A549 (cell line): ENCODE measurements at regions not wholly inside any gene's neighbourhood (a gene's known extent, or its start where the extent isn't known, plus 50 kb on each side); places are given as distances from the start of the nearest gene placed in this dataset.

ENCODE experiments used
- ATAC-seq, 2 experiments: fragments of 200-7000 bp in 1 of 2; fragments of >200 bp in 1 of 2; cut with Nextera tagmentation in 1 of 2; cut with Tn5 transposase in 1 of 2; 3 replicates each; pipeline versions ENCODE4 v1.8.0 to v1.9.1; 2018 to 2020; ENCODE audit warnings: mild to moderate bottlenecking in 1 of 2, moderate library complexity in 1 of 2
- CTCF ChIA-PET: fragments of 300-600 bp; sonication (Branson Sonifier 250); formaldehyde crosslinking; extraction: SDS; loops from one replicate; lab custom pipeline; 2021; ENCODE audit warnings: antibody characterized with exemption, inconsistent platforms; lab: Yijun Ruan, JAX
- POLR2A ChIA-PET: fragments of 350-600 bp; formaldehyde crosslinking; extraction: SDS; loops from one replicate; lab custom pipeline; 2021; ENCODE audit warnings: antibody characterized with exemption, inconsistent platforms; lab: Yijun Ruan, JAX
- DNase-seq, 2 experiments: peaks; one replicate each; pipeline versions ENCODE4 v3.0.0 to v3.0.0-alpha.2; 2011 to 2016; ENCODE audit warnings: low read depth in 1 of 2, low spot score in 1 of 2
- FAIRE-seq: peaks from 2 replicates; lab custom pipeline; 2011; peaks lifted over from hg19 to GRCh38; lab: Jason Lieb, UNC
- H3K27ac ChIP-seq, 2 experiments: fragments of >200 bp; sonication (Bioruptor Twin); formaldehyde crosslinking; 3 replicates each; pipeline ENCODE4 v1.5.1; 2016 to 2017
- H3K4me1 ChIP-seq: fragments of >200 bp; sonication (Bioruptor Twin); formaldehyde crosslinking; 3 replicates; pipeline ENCODE4 v1.6.1; 2016
- H3K4me2 ChIP-seq: fragments of >200 bp; sonication (Bioruptor Twin); formaldehyde crosslinking; 3 replicates; pipeline ENCODE4 v1.6.1; 2016
- H3K4me3 ChIP-seq: fragments of >200 bp; sonication (Bioruptor Twin); formaldehyde crosslinking; 3 replicates; pipeline ENCODE4 v1.5.1; 2016
- H3K9me3 ChIP-seq: fragments of >200 bp; sonication (Bioruptor Twin); formaldehyde crosslinking; 3 replicates; pipeline ENCODE4 v1.6.1; 2016
- ATOH8 ChIP-seq: fragments of 250-450 bp; sonication (Bioruptor Pico); IDR thresholded peaks from 2 replicates; pipeline ENCODE4 v1.5.0; 2020; ENCODE audit warnings: low read depth, mild to moderate bottlenecking, moderate library complexity
- CBX2 ChIP-seq: fragments of 200-600 bp; sonication (generic); IDR thresholded peaks from 2 replicates; pipeline ENCODE4 v1.6.1; 2016; ENCODE audit warnings: low read depth, mild to moderate bottlenecking, borderline replicate concordance
- CBX8 ChIP-seq: fragments of 200-600 bp; sonication (generic); IDR thresholded peaks from 2 replicates; pipeline ENCODE4 v1.6.1; 2016
- CEBPB ChIP-seq, 2 experiments: fragments of >200 bp in 1 of 2; sonication (Bioruptor Twin) in 1 of 2; formaldehyde crosslinking in 1 of 2; IDR thresholded peaks; 2 replicates each; pipeline ENCODE4 v1.6.1; 2012 to 2016
- CHD2 ChIP-seq: fragments of 150-350 bp; IDR thresholded peaks from 2 replicates; pipeline ENCODE4 v1.6.1; 2014; ENCODE audit warnings: low read length; ENCODE audit not compliant: partially characterized antibody
- CHD4 ChIP-seq: fragments of 200-600 bp; sonication (generic); IDR thresholded peaks from 2 replicates; pipeline ENCODE4 v1.6.1; 2016; ENCODE audit warnings: antibody characterized with exemption, mild to moderate bottlenecking, borderline replicate concordance
- ELK1 ChIP-seq: fragments of 150-350 bp; IDR thresholded peaks from 2 replicates; pipeline ENCODE4 v1.6.1; 2014; ENCODE audit warnings: low read depth, mild to moderate bottlenecking, low read length
- EP300 ChIP-seq, 2 experiments: fragments of >200 bp; sonication (Bioruptor Twin); formaldehyde crosslinking; IDR thresholded peaks; 2 replicates in 1 of 2; 3 replicates in 1 of 2; pipeline ENCODE4 v1.6.1; 2016 to 2017
- FOXS1 ChIP-seq: fragments of 250-450 bp; sonication (Bioruptor Pico); IDR thresholded peaks from 2 replicates; pipeline ENCODE4 v1.5.0; 2020; ENCODE audit warnings: mild to moderate bottlenecking, moderate library complexity
- HEYL ChIP-seq: fragments of 250-450 bp; sonication (Bioruptor Pico); IDR thresholded peaks from 2 replicates; pipeline ENCODE4 v1.8.0; 2021; ENCODE audit warnings: mild to moderate bottlenecking, moderate library complexity
- HOXB13 ChIP-seq: fragments of 250-450 bp; sonication (Bioruptor Pico); IDR thresholded peaks from 2 replicates; pipeline ENCODE4 v1.5.0; 2020; ENCODE audit warnings: low read depth, mild to moderate bottlenecking, moderate library complexity
- JUNB ChIP-seq: fragments of >200 bp; sonication (Bioruptor Twin); formaldehyde crosslinking; IDR thresholded peaks from 2 replicates; pipeline ENCODE4 v1.6.1; 2016
- KDM1A ChIP-seq: fragments of 200-600 bp; sonication (generic); IDR thresholded peaks from 2 replicates; pipeline ENCODE4 v1.6.1; 2016; ENCODE audit warnings: low read depth, mild to moderate bottlenecking
- POLR2A ChIP-seq: IDR thresholded peaks from 2 replicates; pipeline ENCODE4 v1.6.1; 2012; ENCODE audit warnings: mild to moderate bottlenecking, low read length
- POLR2AphosphoS2 ChIP-seq: conservative IDR thresholded peaks from 2 replicates; pipeline ENCODE4 v1.6.1; 2012; ENCODE audit warnings: low read length, improper control_type of control experiment, inconsistent platforms
- RAD21 ChIP-seq, 2 experiments: fragments of >200 bp in 1 of 2; sonication (Bioruptor Twin) in 1 of 2; formaldehyde crosslinking in 1 of 2; IDR thresholded peaks in 1 of 2; conservative IDR thresholded peaks in 1 of 2; 2 replicates in 1 of 2; 3 replicates in 1 of 2; pipeline ENCODE4 v1.6.1; 2012 to 2018; ENCODE audit warnings: inconsistent platforms in 1 of 2
- RARB ChIP-seq: fragments of 250-450 bp; sonication (Bioruptor Pico); IDR thresholded peaks from 2 replicates; pipeline ENCODE4 v1.8.0; 2021; ENCODE audit warnings: mild to moderate bottlenecking, moderate library complexity
- RNF2 ChIP-seq: fragments of 200-600 bp; sonication (generic); IDR thresholded peaks from 2 replicates; pipeline ENCODE4 v1.6.1; 2016; ENCODE audit warnings: low read depth, mild to moderate bottlenecking, antibody characterized with exemption, moderate library complexity, borderline replicate concordance
- SREBF2 ChIP-seq: fragments of 450-650 bp; IDR thresholded peaks from 2 replicates; pipeline ENCODE4 v1.6.1; 2014; ENCODE audit warnings: mild to moderate bottlenecking, moderate library complexity
- TP53 ChIP-seq: fragments of 250-450 bp; sonication (Bioruptor Pico); IDR thresholded peaks from 2 replicates; pipeline ENCODE4 v1.5.0; 2021; ENCODE audit warnings: mild to moderate bottlenecking, moderate library complexity
- ZC3H11A ChIP-seq: fragments of 450-650 bp; IDR thresholded peaks from 2 replicates; pipeline ENCODE4 v1.6.1; 2014; ENCODE audit warnings: antibody characterized with exemption, mild to moderate bottlenecking
- ZSCAN20 ChIP-seq: fragments of 250-450 bp; sonication (Bioruptor Pico); IDR thresholded peaks from 2 replicates; pipeline ENCODE4 v1.8.0; 2022; ENCODE audit warnings: mild to moderate bottlenecking, moderate library complexity
- WGBS: methylation state at CpG from one replicate; pipeline ENCODE4 v1.1.6; 2017; ENCODE audit errors: missing lambda C conversion rate; 5-methylcytosine and 5-hydroxymethylcytosine counted together
- TF ChIP-seq, protein P1 (sequence below): fragments of 200-600 bp; sonication (generic); IDR thresholded peaks from 2 replicates; pipeline ENCODE4 v1.6.1; 2016; ENCODE audit warnings: antibody characterized with exemption, mild to moderate bottlenecking, moderate library complexity

DNA sequence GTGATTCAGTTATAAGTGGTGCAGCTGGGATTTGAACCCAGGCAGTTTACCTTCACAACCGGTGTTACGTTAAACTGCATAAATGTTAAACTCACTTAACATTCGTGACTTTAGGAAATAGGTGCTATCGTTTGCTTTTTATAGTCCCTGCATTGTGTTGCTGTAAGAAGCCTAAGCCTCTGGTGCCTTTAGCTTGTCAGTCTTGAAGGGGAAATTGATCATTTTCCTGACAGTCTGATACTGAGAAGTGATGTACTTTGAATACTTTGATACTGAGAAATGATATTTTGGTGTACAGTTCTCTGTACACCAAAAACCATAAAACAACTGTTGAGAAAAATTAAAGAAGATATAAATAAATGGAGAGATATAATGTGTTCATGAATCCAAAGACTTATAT is 52.5 kb upstream of the NEDD9 start:
- Histone ChIP-seq H3K4me3 (no peak overlapping the region), H3K4me2 (no peak overlapping the region), H3K27ac (no peak overlapping the region), H3K4me1 (no peaks in the 10 kb centered on the region), H3K9me3 (peaks cover 7% of the 10 kb centered on the region; the same call in 1 of the 3 replicates)
- no peak for TF ChIP-seq CHD4
- TF ChIP-seq CEBPB (IDR thresholded peaks at IDR 0.05), result no peak
- TF ChIP-seq JUNB, result no peak
- no peak for TF ChIP-seq CHD2
- TF ChIP-seq FOXS1, result no peak
- TF ChIP-seq HOXB13 (CRISPR knock-in tag), result no peak
- TF ChIP-seq CBX8, result no peak
- TF ChIP-seq HEYL (CRISPR knock-in tag), result no peak
- no peak for TF ChIP-seq ZSCAN20 (CRISPR knock-in tag)
- TF ChIP-seq SREBF2, result no peak
- TF ChIP-seq EP300 (IDR thresholded peaks at IDR 0.05), result no peak
- no peak for TF ChIP-seq ELK1
- no peak for ATAC-seq
- no peak for DNase-seq
- ChIA-PET POLR2A (no interaction called here), CTCF (interaction anchor here (1.6 kb wide), 1 partner anchor 211 kb away, joined by 5 read pairs; no protein-coding TSS in a partner anchor)
- FAIRE-seq, result no peak
- WGBS, result 77% methylated on average over 4 of the region's 4 CpGs

DNA sequence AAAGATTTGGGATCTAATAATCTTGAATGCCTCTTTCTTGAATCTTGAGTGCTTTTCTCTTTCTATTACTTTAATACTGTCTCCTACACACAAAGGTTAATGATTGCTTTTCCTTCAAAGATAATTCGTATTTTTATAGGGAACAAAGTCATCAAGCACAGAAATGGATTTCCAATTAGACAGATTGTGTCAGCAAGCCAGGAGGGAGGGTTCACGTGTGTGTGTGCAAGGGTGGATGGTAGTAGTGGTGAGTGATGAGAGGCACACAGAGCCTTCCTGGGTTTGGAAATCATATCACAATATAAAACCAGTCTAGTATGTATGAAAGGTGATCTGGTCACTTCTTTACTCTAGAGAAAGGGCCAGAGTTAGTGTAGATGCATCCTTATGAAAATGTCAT is 51.2 kb upstream of the NEDD9 start:
- Histone ChIP-seq H3K4me2 (no peak overlapping the region), H3K9me3 (peaks cover 7% of the 10 kb centered on the region; the same call in 1 of the 3 replicates), H3K4me3 (no peak overlapping the region), H3K27ac (no peak overlapping the region), H3K4me1 (0 out of 3 replicates have a peak, but pooled peaks cover under 1% of the 10 kb centered on the region)
- ChIA-PET POLR2A (no interaction called here), CTCF (no interaction called here)
- WGBS, result 77% methylated on average over 2 of the region's 2 CpGs
- ATAC-seq (no peak), DNase-seq (no peak), FAIRE-seq (no peak)
- TF ChIP-seq POLR2A, result no peak
- no peak for TF ChIP-seq RAD21 (conservative IDR thresholded peaks at IDR 0.05 in 1 of 2, IDR thresholded peaks at IDR 0.05 in 1 of 2)
- TF ChIP-seq POLR2AphosphoS2, result no peak
- TF ChIP-seq EP300 (IDR thresholded peaks at IDR 0.05), result no peak
- no peak for TF ChIP-seq KDM1A
- TF ChIP-seq, protein P1, sequence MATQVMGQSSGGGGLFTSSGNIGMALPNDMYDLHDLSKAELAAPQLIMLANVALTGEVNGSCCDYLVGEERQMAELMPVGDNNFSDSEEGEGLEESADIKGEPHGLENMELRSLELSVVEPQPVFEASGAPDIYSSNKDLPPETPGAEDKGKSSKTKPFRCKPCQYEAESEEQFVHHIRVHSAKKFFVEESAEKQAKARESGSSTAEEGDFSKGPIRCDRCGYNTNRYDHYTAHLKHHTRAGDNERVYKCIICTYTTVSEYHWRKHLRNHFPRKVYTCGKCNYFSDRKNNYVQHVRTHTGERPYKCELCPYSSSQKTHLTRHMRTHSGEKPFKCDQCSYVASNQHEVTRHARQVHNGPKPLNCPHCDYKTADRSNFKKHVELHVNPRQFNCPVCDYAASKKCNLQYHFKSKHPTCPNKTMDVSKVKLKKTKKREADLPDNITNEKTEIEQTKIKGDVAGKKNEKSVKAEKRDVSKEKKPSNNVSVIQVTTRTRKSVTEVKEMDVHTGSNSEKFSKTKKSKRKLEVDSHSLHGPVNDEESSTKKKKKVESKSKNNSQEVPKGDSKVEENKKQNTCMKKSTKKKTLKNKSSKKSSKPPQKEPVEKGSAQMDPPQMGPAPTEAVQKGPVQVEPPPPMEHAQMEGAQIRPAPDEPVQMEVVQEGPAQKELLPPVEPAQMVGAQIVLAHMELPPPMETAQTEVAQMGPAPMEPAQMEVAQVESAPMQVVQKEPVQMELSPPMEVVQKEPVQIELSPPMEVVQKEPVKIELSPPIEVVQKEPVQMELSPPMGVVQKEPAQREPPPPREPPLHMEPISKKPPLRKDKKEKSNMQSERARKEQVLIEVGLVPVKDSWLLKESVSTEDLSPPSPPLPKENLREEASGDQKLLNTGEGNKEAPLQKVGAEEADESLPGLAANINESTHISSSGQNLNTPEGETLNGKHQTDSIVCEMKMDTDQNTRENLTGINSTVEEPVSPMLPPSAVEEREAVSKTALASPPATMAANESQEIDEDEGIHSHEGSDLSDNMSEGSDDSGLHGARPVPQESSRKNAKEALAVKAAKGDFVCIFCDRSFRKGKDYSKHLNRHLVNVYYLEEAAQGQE, result no peak
- no peak for TF ChIP-seq RNF2
- TF ChIP-seq CBX8, result no peak
- no peak for TF ChIP-seq RARB (CRISPR knock-in tag)
- no peak for TF ChIP-seq ZC3H11A
- no peak for TF ChIP-seq CBX2
- TF ChIP-seq ATOH8, result no peak
- no peak for TF ChIP-seq TP53
